ENCODE measurements at regions not wholly inside any gene's neighbourhood (a gene's known extent, or its start where the extent isn't known, plus 50 kb on each side); places are given as distances from the start of the nearest gene placed in this dataset.

GRCh38 chr2:14915983-14916382, 283.5 kb downstream of the LRATD1 start:
- no peak for TF ChIP-seq CTCF (IDR thresholded peaks at IDR 0.05)
- no peak for TF ChIP-seq POLR2AphosphoS5 (IDR thresholded peaks at IDR 0.05; ENCODE audit: low read depth, low read length)
- TF ChIP-seq REST (IDR thresholded peaks at IDR 0.05; ENCODE audit: insufficient read depth in 1 of 2, low read depth in 2 of 2, low read length in 1 of 2), result no peak
- no peak for TF ChIP-seq TCF7L2 (IDR thresholded peaks at IDR 0.05; ENCODE audit: low read depth, low read length)

Data from Panc1 (cell line).